ENCODE measurements at regions not wholly inside any gene's neighbourhood (a gene's known extent, or its start where the extent isn't known, plus 50 kb on each side); places are given as distances from the start of the nearest gene placed in this dataset.
"Not testable (repeated sequence)": the region's sequence is repeated elsewhere in the genome, so short reads cannot be mapped to it uniquely, and the experiment has no call there.

DNA sequence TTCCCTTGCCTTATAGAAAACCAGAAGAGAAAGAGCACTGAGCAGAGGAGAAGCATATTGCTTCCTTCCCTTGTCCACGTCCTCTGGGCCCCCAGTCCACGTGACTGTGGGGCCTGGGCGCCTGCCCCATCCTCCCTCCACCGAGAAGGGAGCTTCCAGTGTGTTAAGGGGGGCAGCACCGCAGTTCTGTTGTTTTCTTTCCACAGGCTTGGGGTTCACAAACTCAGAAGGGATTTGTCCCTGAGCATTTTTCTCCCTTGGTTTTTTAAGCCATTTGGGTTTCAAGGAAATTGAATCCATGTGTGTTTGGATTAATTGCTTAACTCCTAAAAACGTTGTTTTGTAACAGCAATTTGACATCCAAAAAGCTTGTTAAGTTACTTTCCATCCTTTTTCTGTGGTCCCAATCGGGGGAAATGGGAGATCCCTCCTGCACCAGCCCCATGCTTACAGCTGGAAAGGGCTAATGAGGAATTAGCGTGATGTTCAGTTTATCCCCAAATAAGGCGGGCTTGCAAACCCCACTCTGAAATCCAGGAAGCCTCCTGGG, 347.5 kb upstream of the TNRC6C start:
- DNase-seq = no peak

DNA sequence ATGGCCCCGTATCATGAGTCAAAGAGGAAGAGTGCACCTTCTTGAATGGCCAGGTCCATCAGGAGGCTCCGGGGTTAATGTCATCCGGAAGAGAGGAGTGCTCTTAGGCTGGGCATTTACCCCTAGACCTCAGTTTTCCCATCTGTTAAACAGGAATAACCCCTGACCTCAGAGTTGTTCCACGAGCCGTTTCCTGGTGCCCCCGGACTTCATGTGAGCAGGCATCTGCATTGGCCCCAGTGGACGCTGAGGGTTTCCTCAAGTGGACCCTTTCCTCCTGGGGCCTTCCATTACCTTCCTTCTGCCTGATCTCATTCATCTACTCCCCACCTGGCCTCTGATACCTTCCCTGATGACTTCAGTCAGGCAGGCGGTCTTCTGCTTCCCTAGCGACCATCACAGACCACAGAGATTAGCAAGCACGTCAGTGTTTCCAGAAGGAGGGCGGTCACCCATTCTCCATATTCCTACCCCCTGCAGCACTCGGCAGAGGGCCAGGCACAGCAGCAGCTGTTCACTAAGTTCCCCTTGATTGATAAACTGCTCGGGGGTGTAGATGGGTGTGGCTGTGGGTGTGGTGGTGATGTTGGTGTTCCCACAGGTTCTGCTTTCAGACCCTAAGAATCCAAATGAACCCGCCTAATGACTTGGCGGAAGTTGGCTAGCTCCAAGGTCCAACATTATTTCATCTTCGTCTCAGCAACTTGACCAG, 346.6 kb upstream of the TNRC6C start:
- DNase-seq = no peak

DNA sequence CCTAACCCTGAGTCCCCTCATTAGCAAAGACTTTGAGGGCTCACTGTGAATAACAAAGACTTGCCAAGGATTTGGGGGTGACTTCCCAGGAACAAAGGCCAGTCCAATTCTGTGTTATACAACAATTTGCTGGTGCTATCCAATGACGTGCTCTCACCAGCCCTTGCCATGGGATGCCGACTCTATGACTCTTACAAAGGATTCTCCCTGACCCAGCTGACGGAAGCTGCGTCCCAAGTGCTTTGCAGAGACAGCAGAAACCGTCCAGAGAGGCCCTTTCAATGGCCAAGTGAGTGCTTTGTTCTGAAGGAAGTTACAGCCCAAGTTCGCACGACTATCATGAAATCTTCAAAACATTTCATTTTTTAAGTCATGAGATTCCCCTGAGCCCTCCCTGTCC, 345.3 kb upstream of the TNRC6C start:
- no peak for DNase-seq

DNA sequence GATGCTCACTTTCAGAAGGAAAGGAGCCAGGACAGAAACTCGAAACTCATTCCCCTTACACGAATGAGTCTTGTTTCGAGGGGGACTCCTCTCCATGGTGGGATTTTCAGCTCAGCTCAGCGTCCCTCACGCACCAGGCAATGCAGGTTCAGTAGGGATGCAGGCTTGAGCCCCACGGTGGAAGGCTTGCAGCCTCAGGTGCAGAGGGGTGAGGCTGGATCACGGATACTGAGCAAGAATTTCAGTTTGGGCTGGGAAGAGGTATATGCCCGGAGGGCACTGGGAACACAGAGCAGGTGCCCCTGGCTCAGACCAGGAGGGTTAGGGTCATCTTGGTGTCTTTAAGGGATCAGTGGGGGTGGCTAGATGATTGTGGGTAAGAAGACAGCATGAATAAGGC, 344.9 kb upstream of the TNRC6C start:
- no peak for DNase-seq

DNA sequence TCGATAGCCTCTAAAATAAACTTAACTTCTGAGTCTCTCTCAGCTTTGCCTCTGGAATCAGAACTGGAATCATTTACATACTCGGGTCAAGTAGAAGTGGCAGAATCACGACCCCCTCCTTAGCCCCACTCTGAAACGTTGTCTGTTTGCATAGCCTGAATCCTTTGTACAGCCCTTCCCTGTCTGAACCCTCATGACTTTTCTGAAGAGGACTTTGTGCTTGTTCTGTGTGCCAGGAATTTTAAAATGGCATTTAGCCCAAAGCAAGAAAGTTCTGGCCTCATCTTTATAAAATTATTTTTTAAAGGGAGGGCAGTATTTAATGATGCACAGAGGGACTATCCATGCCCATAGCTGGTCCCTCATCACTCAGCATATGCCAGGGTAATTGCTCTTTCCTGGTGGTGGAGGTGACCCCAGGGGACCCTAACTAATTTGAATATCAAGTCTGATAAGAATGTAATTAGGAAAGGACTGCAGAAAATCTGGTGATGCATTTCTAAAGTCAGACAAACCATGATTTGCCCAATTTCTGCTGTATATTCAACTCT, 342.7 kb upstream of the TNRC6C start:
- no peak for DNase-seq

DNA sequence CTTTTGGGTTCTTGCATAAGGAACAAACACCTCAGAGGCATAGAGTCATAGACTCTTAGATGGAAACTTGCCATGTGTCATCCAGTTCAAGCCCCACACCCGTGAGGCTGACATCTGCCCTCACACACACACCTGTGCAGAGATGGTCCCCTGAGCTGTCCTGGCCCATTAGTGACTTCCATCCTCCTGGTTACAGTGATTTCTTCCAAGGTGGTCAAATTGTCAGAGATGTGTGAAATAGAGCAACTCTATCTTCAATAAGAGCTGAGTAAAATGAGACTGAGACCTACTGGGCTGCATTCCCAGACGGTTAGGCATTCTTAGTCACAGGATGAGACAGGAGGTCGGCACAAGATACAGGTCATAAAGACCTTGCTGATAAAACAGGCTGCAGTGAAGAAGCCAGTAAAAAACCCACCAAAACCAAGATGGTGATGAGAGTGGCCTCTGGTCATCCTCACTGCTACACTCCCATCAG, 342.2 kb upstream of the TNRC6C start:
- DNase-seq = no peak

DNA sequence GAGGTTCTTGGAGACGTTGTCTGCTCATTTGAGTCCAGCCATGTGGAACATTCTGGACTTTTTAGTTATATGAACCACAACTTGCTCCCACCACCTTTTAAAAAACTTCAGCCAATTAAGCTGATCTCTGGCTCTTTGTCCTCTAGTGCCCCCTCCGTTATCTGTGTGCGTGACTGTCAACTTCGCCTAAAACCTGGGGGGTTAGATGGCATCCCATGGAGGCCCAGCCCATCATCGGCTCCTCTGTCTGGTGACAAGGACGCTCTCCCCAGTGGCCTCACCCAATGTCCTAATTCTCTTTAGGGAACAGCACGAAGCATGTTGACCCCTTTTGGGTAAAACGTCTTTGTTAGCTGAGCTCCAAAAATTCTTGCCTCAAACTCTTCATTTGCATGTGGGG, 341.0 kb upstream of the TNRC6C start:
- DNase-seq = no peak

DNA sequence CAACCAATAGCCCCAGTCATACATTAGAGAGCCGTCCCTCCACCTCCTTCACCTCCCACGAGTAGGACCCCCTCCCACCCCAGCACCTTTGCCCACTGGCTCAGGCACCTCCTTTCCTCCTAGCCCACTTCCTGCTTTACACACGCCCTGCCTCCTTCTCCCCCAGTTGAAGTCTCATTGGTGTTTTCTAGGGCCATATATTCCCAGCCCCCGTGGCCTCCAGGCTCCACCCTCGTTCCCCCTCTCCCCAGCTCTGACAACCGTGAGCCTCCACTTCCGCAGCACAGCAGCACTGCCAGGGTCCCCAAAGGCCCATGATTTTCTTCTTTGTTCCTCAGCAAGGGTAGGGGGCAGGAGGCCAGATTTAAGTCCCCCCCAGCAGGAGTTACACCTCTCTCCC, 340.3 kb upstream of the TNRC6C start:
- DNase-seq = no peak

DNA sequence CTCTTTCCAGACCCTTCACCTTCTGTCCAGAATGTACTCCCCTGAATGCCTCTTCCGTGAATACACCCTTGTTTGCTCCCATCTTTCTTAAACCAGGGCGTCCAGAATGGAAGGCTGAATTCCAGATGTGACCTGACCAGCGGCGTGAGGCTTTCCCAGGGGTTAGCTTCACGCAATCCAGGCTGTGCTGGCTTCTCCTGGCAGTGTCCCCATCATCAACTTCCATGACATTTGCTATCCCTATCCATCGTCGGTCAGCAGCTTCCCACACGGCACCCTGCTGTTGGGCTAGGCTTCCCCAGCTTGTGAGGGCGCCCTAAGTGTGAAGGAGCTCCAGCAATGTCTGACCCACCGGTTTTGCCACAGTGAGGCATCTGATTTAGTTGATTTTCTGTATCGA, 339.8 kb upstream of the TNRC6C start:
- no peak for DNase-seq

DNA sequence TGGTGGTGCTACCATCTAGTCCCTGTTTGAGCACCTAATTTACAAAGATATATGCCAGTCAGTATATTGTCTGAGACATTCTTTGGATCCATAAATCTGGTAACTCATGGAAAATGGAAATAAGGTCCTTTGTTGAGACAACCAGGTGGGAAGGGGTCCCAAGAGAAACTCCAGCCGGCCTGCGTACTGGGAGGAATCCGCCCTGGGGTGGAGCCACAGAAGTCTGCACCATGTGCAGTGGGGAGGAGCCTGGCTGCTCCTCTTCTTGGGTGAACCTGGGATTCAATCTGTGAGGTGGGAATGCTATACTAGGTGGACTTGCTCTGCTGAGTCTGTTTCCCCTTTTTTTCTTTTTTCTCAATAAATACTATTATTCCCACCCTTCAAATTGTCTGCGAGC, 339.2 kb upstream of the TNRC6C start:
- DNase-seq = no peak

DNA sequence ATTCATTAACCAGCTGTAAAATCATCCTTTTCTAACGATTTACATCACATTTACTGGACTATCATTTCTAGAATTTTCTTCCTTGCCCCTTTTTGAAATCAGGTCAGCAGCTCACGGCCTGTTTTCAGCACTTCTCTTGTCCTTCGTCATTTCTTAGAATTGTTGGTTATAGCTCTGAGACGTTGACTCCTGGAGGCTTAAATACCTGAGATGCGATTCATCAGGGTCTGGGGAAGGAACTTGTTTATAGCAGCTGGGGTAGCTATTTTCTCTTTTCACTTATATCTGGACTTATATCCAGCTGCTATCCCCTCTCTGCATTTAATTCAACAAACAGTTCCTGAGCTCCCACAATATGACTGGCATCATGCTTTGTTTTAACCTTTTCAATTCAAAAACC, 338.7 kb upstream of the TNRC6C start:
- no peak for DNase-seq

DNA sequence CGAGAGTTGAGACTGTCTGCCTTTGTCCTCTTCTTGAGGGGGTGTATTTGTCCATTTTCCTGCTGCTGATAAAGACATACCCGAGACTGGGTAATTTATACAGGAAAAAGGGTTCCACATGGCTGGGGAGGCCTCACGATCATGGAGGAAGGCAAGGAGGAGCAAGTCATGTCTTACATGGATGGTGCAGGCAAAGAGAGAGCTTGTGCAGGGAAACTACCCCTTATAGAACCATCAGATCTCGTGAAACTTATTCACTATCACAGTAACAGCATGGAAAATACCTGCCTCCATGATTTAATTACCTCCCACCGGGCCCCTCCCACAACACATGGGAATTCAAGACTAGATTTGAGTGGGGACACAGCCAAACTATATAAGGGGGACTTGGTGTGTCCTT, 338.2 kb upstream of the TNRC6C start:
- no peak for DNase-seq

DNA sequence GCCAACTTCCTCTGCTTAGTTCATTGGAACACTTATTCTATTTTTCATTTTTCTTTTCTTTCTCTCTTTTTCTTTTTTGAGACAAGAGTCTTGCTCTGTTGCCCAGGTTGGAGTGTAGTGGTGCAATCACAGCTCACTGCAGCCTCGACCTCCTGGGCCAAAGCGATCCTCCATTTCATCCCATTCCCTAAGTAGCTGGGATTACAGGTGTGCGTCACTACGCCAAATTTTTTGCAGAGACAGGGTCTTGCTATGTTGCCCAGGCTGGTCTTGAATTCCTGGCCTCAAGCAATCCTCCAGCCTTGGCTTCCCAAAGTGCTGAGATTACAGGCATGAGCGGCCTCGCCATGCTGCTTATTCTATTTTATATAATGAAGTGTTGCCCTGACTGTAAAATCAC, 336.4 kb upstream of the TNRC6C start:
- DNase-seq = not testable (repeated sequence)

DNA sequence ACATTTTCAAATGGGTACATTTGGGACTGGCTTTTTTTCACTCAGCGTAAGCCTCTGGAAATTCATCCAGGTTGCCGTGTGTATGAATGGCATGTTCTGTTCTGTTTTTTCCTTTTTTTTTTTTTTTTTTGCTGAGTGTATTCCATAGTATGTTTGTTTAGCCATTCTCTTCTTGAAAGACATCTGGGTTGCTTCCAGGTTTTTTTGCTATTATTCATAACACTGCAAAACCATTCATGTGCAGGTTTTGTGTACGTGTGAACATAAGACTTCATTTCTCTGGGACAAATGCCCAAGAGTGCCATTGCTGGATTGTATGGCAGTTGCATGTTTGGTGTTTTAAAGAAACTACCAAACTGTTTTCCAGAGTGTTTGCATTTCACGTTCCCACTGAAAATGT, 335.9 kb upstream of the TNRC6C start:
- DNase-seq = no peak

DNA sequence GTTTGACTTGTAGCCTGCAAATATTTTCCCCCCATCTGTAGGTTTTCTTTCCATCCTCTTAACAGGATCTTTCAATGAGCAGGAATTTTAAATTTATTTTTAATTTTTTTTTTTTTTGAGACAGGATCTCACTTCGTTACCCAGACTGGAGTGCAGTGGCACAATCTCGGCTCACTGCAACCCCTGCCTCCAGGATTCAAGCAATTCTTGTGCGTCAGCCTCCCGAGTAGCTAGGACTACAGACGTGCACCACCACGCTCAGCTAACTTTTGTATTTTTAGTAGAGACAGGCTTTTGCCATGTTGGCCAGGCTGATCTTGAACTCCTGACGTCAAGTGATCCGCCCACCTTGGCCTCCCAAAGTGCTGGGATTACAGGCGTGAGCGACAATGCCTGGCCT, 335.2 kb upstream of the TNRC6C start:
- DNase-seq = not testable (repeated sequence)

DNA sequence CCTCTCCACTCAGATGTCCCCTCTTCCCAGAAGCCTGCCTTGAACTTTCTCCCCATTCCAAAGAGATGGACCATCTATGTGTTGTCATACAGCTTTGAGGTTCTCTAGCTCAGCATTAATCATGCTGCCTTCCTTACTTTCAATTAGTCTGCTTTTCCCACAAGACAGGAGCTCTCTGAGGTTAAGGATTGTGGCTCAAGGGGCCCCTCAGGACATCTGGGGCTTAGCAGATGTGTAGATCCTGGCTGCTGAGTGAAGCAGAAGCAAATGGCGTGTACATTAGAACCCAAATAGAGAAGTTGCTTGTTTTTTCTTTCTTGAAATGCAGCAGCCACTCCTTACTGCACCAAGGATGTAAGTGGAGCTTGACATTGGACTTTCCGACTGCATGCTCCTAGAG, 330.5 kb upstream of the TNRC6C start:
- no peak for DNase-seq

DNA sequence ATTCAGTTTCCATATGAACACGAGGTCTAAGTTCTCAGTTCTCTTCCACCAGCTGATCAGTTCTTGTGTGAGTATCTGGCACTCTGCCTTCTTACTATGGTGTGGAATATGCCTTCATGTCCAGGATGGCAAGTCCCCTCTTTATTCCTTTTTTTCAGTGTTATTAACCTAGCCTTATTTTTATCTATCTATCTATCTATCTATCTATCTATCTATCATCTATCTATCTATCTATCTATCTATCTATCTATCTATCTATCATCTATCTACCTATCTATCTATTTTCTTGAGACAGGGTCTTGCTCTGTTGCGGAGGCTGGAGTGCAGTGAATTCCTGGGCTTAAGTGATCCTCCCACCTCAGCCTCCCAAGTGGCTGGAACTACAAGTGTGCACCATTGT, 329.2 kb upstream of the TNRC6C start:
- DNase-seq = not testable (repeated sequence)

DNA sequence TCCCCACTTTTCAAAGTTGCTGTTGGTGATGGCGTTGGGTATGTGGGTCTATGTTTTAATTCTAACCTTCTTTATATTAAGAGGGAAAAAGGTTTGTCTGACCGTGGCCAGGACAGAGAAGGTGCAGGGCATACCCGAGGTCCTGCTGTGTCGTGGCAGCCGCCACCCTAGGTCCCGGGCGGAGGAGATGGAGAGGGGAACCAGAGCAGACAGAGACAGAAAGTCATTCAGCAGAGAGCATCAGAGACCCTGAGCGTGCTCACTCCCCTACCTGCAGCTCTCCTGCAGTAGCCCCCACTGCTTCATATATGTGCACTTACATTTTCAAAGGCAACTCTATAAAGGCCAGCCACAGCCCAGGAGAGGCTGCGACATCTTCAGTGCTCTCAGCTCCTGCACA, 327.2 kb upstream of the TNRC6C start:
- no peak for DNase-seq

DNA sequence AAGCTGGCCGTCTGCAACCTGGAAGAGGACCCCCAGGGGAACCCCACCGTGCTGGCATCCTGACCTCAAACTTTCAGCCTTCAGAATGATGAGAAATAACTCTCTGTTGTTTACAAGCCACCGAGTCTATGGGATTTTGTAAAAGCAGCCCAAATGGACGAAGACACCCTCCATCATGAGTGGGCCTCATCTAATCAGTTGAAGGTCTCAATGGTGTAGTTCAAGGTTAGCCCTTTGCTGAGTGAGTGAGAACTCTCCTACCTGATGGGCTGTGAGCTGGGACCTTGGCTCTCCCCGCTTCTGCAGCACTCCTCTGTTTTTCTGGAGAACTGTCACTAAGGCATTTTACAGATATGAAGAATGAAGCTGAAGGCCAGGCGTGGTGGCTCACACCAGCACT, 325.9 kb upstream of the TNRC6C start:
- DNase-seq = no peak

DNA sequence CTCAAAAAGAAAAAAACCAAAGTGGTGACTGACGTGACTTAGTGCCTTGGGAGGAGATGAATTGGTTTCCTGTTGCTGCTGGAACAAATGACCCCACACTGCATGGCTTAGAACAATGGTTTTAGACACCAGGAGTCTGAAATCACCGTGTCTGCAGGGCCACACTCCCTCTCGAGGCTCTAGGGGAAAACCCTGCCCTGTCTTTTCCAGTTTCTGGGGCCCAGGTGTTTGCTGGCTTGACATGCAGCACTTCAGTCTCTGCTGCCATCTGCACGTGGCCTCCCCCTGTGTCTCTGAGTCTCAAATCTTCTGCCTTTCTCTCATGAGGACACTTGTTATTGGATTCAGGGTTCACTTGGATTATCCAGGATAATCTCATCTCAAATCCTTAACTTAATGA, 323.8 kb upstream of the TNRC6C start:
- peak; percentile 67 for DNase-seq

DNA sequence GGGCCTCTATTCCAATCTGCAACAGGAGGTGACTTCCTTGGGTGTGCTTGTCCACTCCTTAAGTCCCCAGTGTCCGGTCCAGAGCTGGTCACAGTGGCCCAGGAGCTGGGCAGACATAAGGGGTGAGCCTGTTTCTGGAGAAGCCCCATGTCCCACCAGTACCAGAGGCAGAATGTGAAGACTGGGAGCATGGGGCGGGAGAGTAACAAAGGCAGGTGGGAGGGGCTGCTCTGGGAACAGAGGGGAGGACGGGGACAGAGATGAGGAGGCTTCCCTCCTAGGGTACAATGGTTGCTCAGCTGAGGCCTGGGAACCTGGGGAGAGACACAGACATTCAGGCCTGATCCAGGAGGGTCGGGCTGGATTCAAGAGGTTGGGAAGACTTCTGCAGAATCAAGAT, 323.3 kb upstream of the TNRC6C start:
- no peak for DNase-seq

DNA sequence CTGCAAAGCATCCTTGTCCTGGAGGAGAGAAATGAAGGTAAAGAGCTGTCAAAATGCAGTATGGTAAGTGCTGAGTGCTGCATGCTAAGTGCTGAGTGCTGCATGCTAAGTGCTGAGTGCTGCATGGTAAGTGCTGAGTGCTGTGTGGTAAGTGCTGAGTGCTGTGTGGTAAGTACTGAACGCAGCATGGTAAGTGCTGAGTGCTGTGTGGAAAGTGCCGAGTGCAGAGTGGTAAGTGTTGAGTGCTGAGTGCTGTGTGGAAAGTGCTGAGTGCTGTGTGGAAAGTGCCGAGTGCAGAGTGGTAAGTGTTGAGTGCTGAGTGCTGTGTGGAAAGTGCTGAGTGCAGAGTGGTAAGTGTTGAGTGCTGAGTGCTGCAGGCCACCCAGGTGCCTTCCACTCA, 322.7 kb upstream of the TNRC6C start:
- not testable (repeated sequence) for DNase-seq

DNA sequence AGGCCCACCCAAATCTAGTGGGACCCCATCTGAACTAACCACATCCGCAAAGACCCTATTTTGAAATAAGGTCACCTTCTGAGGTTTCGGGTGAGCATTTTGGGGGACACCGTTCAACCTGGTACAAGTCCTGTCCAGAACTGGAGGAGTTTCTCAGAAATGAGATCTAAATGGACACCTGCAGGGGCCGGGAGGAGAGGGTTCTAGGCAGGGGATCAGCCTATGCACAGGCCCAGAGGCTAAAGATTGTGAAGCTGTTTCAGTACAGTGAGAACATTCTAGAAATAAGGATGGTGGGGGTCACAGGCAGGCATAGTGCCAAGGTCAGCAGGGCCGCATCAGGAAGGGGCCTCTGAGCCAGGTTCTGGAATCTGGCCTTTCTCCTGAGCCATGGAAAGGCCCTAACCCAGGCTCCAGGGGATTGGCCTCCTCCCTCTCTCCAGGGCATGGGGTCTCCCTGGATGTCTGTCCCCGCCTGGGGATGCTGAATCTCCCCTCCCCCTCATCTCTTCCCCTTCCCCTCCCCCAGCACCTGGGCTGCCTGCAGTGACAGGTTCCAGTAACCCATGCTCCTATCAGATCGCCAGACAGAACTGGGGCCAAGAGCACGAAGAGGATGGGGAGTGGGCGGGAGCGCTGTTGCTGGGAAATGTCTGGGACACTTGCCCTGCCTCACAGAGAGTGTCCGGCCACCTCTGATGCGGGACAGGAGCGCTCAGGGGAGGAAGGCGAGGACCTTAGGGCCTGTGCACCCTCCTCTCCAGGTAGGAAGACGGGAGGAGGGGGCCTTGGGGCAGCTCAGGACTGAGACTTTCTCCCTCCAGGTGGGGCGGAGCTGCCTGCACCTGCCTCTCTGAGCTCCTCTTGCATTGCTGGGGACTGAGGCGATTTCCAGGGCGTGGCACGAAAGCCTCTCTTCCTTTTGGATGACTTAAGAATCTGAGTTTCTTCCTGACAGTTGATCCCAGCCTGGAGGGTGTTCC, 321.4 kb upstream of the TNRC6C start:
- DNase-seq = no peak

Measured in activated CD4-positive, alpha-beta T cell treated with anti-CD3 and anti-CD28 coated beads, Interleukin-10, Interleukin-2, amounts not matched to agents 100 ng/mL and 50 ng/mL, durations not matched to agents 16 hours and 8 hours (primary cell).